GM12878 (cell line): ENCODE measurements at regions not wholly inside any gene's neighbourhood (a gene's known extent, or its start where the extent isn't known, plus 50 kb on each side); places are given as distances from the start of the nearest gene placed in this dataset.

Source experiments
- ATAC-seq: fragments of 200-7000 bp; cut with Tn5 transposase; 3 replicates; pipeline ENCODE4 v1.9.1; 2020; ENCODE audit warnings: mild to moderate bottlenecking, moderate library complexity
- BruUV-seq: library from RNA; stranded (reverse); fragments of 400-500 nt; replicated peaks from 2 replicates; lab custom pipeline; 2021; lab: Mats Ljungman, UMichigan
- CTCF ChIA-PET: fragments of 300-600 bp; sonication (Branson Sonifier 250); formaldehyde crosslinking; extraction: SDS; loops from one replicate; lab custom pipeline; 2021; ENCODE audit warnings: inconsistent platforms; lab: Yijun Ruan, JAX
- POLR2A ChIA-PET: fragments of 350-600 bp; formaldehyde crosslinking; extraction: SDS; loops from one replicate; lab custom pipeline; 2021; ENCODE audit warnings: inconsistent platforms; lab: Charles Lee
- RAD21 ChIA-PET: fragments of 300-600 bp; sonication (Branson Sonifier 250); formaldehyde crosslinking; loops from one replicate; lab custom pipeline; 2023; ENCODE audit warnings: antibody characterized with exemption; ENCODE audit not compliant: unreplicated experiment; lab: Charles Lee
- SMC1A ChIA-PET: fragments of 300-600 bp; sonication (Branson Sonifier 250); formaldehyde crosslinking; loops from one replicate; lab custom pipeline; 2023; ENCODE audit not compliant: unreplicated experiment, uncharacterized antibody; lab: Charles Lee
- DNase-seq: peaks from one replicate; pipeline ENCODE4 v3.0.0-alpha.2; 2011; ENCODE audit warnings: low read depth, low spot score
- FAIRE-seq: peaks from 3 replicates; lab custom pipeline; 2011; peaks lifted over from hg19 to GRCh38; lab: Jason Lieb, UNC
- H2AFZ ChIP-seq: 2 replicates; pipeline ENCODE4 v1.6.0; 2011; ENCODE audit warnings: low read depth, low read length, control low read depth; ENCODE audit not compliant: control insufficient read depth
- H3K27ac ChIP-seq: 2 replicates; pipeline ENCODE4 v1.5.1; 2011; ENCODE audit warnings: control low read depth; ENCODE audit not compliant: control insufficient read depth, insufficient read depth
- H3K27me3 ChIP-seq, 2 experiments: replicated peaks in 1 of 2; 2 replicates each; pipeline versions ENCODE4 v1.6.0 to v1.6.1; 2011; ENCODE audit warnings: low read length in 1 of 2; ENCODE audit not compliant: control insufficient read depth in 2 of 2, insufficient read depth in 2 of 2
- H3K36me3 ChIP-seq, 2 experiments: 2 replicates each; pipeline ENCODE4 v1.5.1; 2011; ENCODE audit warnings: low read length in 1 of 2; ENCODE audit not compliant: control insufficient read depth in 2 of 2, insufficient read depth in 2 of 2
- H3K4me1 ChIP-seq: 2 replicates; pipeline ENCODE4 v1.6.1; 2011; ENCODE audit warnings: mild to moderate bottlenecking, low read length, moderate library complexity, mixed read lengths; ENCODE audit not compliant: control insufficient read depth, insufficient read depth
- H3K4me2 ChIP-seq: 2 replicates; pipeline ENCODE4 v1.6.0; 2011; ENCODE audit warnings: control low read depth; ENCODE audit not compliant: control insufficient read depth, insufficient read depth
- H3K4me3 ChIP-seq: fragments of 200-600 bp; sonication (generic); 2 replicates; pipeline ENCODE4 v1.5.1; 2016
- H3K79me2 ChIP-seq: 2 replicates; pipeline ENCODE4 v1.6.0; 2011; ENCODE audit warnings: low read length; ENCODE audit not compliant: control insufficient read depth, insufficient read depth
- H3K9ac ChIP-seq: 2 replicates; pipeline ENCODE4 v1.8.0; 2011; ENCODE audit warnings: low read length, control low read depth, mixed read lengths; ENCODE audit not compliant: control insufficient read depth, insufficient read depth
- H3K9me3 ChIP-seq: replicated peaks from 3 replicates; pipeline ENCODE4 v1.5.1; 2011; ENCODE audit warnings: mild to moderate bottlenecking, low read length; ENCODE audit not compliant: control insufficient read depth, insufficient read depth
- H4K20me1 ChIP-seq: 2 replicates; pipeline ENCODE4 v1.6.0; 2011; ENCODE audit not compliant: control insufficient read depth, insufficient read depth
- CREM ChIP-seq: IDR thresholded peaks from 2 replicates; pipeline ENCODE4 v1.6.1; 2014; ENCODE audit warnings: antibody characterized with exemption, low read depth
- GATAD2B ChIP-seq: fragments of 450-650 bp; conservative IDR thresholded peaks from 2 replicates; pipeline ENCODE4 v1.6.1; 2017; ENCODE audit warnings: low read depth, mild to moderate bottlenecking, moderate library complexity
- MXI1 ChIP-seq: fragments of 150-350 bp; IDR thresholded peaks from 2 replicates; pipeline ENCODE4 v1.6.1; 2011; ENCODE audit warnings: low read depth, mild to moderate bottlenecking, inconsistent platforms, low read length, improper control_type of control experiment
- NFIC ChIP-seq: IDR thresholded peaks from 2 replicates; pipeline ENCODE4 v1.6.1; 2012; ENCODE audit warnings: low read depth, mild to moderate bottlenecking, inconsistent platforms, low read length, moderate library complexity
- NFYB ChIP-seq: IDR thresholded peaks from 2 replicates; pipeline ENCODE4 v1.6.1; 2011; ENCODE audit warnings: low read depth, mild to moderate bottlenecking, low read length, improper control_type of control experiment, moderate library complexity; ENCODE audit not compliant: insufficient read depth
- NRF1 ChIP-seq: conservative IDR thresholded peaks from 2 replicates; pipeline ENCODE4 v1.6.1; 2011; ENCODE audit warnings: mild to moderate bottlenecking, low read depth, low read length, improper control_type of control experiment
- RB1 ChIP-seq: fragments of 450-650 bp; formaldehyde crosslinking; IDR thresholded peaks from 2 replicates; pipeline ENCODE4 v1.6.1; 2017; ENCODE audit warnings: mild to moderate bottlenecking, borderline replicate concordance
- RCOR1 ChIP-seq: conservative IDR thresholded peaks from 2 replicates; pipeline ENCODE4 v1.6.1; 2012; ENCODE audit warnings: low read depth, low read length, improper control_type of control experiment
- RFX5 ChIP-seq: IDR thresholded peaks from 2 replicates; pipeline ENCODE4 v1.6.1; 2011; ENCODE audit warnings: low read depth, low read length, improper control_type of control experiment
- SIN3A ChIP-seq: IDR thresholded peaks from 2 replicates; pipeline ENCODE4 v1.6.1; 2012; ENCODE audit warnings: low read depth, low read length, improper control_type of control experiment
- STAT1 ChIP-seq: fragments of 450-650 bp; conservative IDR thresholded peaks from 2 replicates; pipeline ENCODE4 v1.6.1; 2014; ENCODE audit warnings: antibody characterized with exemption, mild to moderate bottlenecking
- ZBED1 ChIP-seq: IDR thresholded peaks from 2 replicates; pipeline ENCODE4 v1.6.1; 2016; ENCODE audit warnings: borderline replicate concordance
- WGBS: methylation state at CpG from one replicate; pipeline ENCODE4 v1.1.6; 2016; ENCODE audit warnings: low lambda C conversion rate; ENCODE audit not compliant: insufficient replicate concordance, insufficient coverage; ENCODE audit errors: missing lambda C conversion rate; 5-methylcytosine and 5-hydroxymethylcytosine counted together
- in situ Hi-C: fragments of 300-500 bp; cut with MboI; formaldehyde crosslinking; loops from 9 replicates; pipeline ENCODE4 v1.14.3; 2018; ENCODE audit warnings: mixed read lengths
- intact Hi-C: fragments of 100-400 bp; cut with micrococcal nuclease; formaldehyde crosslinking; loops from one replicate; pipeline ENCODE4 v1.14.2; 2022; ENCODE audit not compliant: unreplicated experiment
- TF ChIP-seq, protein P1 (sequence below): IDR thresholded peaks from 2 replicates; pipeline ENCODE4 v1.6.1; 2011; ENCODE audit warnings: mild to moderate bottlenecking, low read depth, low read length, moderate library complexity; ENCODE audit not compliant: insufficient replicate concordance
- TF ChIP-seq, protein P2 (sequence below): fragments of 450-650 bp; IDR thresholded peaks from 2 replicates; pipeline ENCODE4 v1.6.1; 2017; ENCODE audit warnings: mild to moderate bottlenecking, moderate library complexity

DNA sequence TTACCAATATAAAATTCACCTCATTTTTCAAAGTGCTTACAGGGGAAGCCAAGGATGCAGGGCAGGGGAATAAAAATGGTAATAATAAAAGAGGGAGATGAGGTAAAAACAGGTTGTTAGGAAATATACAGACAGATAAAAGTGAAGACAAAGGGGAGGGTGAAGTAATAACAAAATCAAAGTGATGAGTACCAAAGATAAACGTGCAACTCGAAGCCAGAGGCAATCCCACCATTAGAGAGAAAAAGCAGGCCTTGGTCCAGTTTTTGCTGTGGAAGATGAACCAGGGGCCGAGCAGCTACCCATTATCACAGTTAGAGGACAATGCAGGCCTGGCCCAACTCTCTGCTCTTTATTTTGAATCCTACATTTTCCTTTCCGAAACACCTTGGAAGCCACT is 99.6 kb upstream of the UPP2 start:
- ATAC-seq = no peak
- no peaks in the 10 kb centered on the region for H3K27me3 ChIP-seq
- TF ChIP-seq RB1 (no peak), MXI1 (no peak), NFIC (no peak), SIN3A (no peak), NFYB (no peak)
- TF ChIP-seq, all 136 proteins: peak for 0
- FAIRE-seq (no peak), DNase-seq (no peak)
- H4K20me1 ChIP-seq = no peaks in the 10 kb centered on the region
- ChIA-PET POLR2A (interaction anchor here (0.6 kb wide), 1 partner anchor 10 kb away, joined by 3 read pairs; no protein-coding TSS in a partner anchor), CTCF (interaction anchor here (1.1 to 1.5 kb wide), 2 partner anchors 22 to 241 kb away, joined by 5 to 7 read pairs; no protein-coding TSS in a partner anchor), SMC1A (interaction anchor here (0.6 to 0.9 kb wide), 2 partner anchors 509 to 670 kb away, joined by 3 read pairs; no protein-coding TSS in a partner anchor), RAD21 (no interaction called here)
- H3K9ac ChIP-seq = no peak overlapping the region
- WGBS = 22% methylated on average over 4 of the region's 4 CpGs
- intact Hi-C loops = no loop called here
- H3K79me2 ChIP-seq = no peaks in the 10 kb centered on the region
- in situ Hi-C loops = loop anchor here (10.0 kb wide), 1 partner anchor 227 kb away; no protein-coding TSS in a partner anchor
- no peaks in the 10 kb centered on the region for H3K36me3 ChIP-seq
- no peaks in the 10 kb centered on the region for H3K9me3 ChIP-seq
- H3K4me2 ChIP-seq = no peak overlapping the region
- no peaks in the 10 kb centered on the region for H3K4me1 ChIP-seq
- no TSS peak for BruUV-seq
- H2AFZ ChIP-seq = no peak overlapping the region
- no peak overlapping the region for H3K27ac ChIP-seq
- no peak overlapping the region for H3K4me3 ChIP-seq

DNA sequence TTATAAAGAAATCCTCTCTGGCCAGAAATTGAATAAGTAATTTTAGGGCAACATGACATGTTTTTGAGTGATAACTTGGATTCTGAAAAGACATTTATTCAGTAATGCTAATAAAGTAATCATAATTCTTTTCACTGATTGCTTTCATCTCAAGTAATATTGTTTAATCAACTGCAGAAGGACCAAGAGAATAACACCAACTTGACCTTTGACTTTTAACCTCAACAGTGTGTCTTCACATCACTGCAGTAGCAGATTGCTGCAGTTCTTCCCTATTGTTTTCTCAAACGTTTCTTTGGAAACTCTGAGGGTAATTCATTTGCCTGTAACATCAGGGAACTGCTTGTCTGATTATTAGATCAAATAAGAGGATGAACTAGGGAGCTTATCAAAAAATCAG is 104.9 kb upstream of the UPP2 start:
- no peaks in the 10 kb centered on the region for H4K20me1 ChIP-seq
- no peaks in the 10 kb centered on the region for H3K36me3 ChIP-seq
- no peak overlapping the region for H3K9ac ChIP-seq
- no TSS peak for BruUV-seq
- RAD21 ChIA-PET = interaction anchor here (1.2 kb wide), 1 partner anchor 28 kb away, joined by 3 read pairs; no protein-coding TSS in a partner anchor
- CTCF ChIA-PET = no interaction called here
- FAIRE-seq = no peak
- DNase-seq = no peak
- no peak overlapping the region for H2AFZ ChIP-seq
- H3K4me2 ChIP-seq = no peak overlapping the region
- H3K79me2 ChIP-seq = no peaks in the 10 kb centered on the region
- no peak for ATAC-seq
- no peaks in the 10 kb centered on the region for H3K4me1 ChIP-seq
- intact Hi-C loops (no loop called here), in situ Hi-C loops (no loop called here)
- POLR2A ChIA-PET = no interaction called here
- 7% methylated on average over 1 of the region's 1 CpG for WGBS
- H3K27ac ChIP-seq = no peak overlapping the region
- H3K9me3 ChIP-seq = no peaks in the 10 kb centered on the region
- SMC1A ChIA-PET = no interaction called here
- H3K4me3 ChIP-seq = no peak overlapping the region
- H3K27me3 ChIP-seq = no peaks in the 10 kb centered on the region
- TF ChIP-seq ZBED1 = no peak
- TF ChIP-seq NFYB = no peak
- no peak for TF ChIP-seq STAT1
- no peak for TF ChIP-seq CREM
- no peak for TF ChIP-seq GATAD2B
- TF ChIP-seq RCOR1 = no peak
- no peak for TF ChIP-seq RFX5
- TF ChIP-seq NRF1 = no peak
- TF ChIP-seq, protein P1, sequence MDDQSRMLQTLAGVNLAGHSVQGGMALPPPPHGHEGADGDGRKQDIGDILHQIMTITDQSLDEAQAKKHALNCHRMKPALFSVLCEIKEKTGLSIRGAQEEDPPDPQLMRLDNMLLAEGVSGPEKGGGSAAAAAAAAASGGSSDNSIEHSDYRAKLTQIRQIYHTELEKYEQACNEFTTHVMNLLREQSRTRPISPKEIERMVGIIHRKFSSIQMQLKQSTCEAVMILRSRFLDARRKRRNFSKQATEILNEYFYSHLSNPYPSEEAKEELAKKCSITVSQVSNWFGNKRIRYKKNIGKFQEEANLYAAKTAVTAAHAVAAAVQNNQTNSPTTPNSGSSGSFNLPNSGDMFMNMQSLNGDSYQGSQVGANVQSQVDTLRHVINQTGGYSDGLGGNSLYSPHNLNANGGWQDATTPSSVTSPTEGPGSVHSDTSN = no peak
- TF ChIP-seq, protein P2, sequence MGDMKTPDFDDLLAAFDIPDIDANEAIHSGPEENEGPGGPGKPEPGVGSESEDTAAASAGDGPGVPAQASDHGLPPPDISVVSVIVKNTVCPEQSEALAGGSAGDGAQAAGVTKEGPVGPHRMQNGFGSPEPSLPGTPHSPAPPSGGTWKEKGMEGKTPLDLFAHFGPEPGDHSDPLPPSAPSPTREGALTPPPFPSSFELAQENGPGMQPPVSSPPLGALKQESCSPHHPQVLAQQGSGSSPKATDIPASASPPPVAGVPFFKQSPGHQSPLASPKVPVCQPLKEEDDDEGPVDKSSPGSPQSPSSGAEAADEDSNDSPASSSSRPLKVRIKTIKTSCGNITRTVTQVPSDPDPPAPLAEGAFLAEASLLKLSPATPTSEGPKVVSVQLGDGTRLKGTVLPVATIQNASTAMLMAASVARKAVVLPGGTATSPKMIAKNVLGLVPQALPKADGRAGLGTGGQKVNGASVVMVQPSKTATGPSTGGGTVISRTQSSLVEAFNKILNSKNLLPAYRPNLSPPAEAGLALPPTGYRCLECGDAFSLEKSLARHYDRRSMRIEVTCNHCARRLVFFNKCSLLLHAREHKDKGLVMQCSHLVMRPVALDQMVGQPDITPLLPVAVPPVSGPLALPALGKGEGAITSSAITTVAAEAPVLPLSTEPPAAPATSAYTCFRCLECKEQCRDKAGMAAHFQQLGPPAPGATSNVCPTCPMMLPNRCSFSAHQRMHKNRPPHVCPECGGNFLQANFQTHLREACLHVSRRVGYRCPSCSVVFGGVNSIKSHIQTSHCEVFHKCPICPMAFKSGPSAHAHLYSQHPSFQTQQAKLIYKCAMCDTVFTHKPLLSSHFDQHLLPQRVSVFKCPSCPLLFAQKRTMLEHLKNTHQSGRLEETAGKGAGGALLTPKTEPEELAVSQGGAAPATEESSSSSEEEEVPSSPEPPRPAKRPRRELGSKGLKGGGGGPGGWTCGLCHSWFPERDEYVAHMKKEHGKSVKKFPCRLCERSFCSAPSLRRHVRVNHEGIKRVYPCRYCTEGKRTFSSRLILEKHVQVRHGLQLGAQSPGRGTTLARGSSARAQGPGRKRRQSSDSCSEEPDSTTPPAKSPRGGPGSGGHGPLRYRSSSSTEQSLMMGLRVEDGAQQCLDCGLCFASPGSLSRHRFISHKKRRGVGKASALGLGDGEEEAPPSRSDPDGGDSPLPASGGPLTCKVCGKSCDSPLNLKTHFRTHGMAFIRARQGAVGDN = no peak
